Stomach smooth muscle (tissue), 2 donors: ENCODE measurements at regions not wholly inside any gene's neighbourhood (a gene's known extent, or its start where the extent isn't known, plus 50 kb on each side); places are given as distances from the start of the nearest gene placed in this dataset.

Experiments
- H3K27ac ChIP-seq: one replicate; pipeline ENCODE4 v1.7.0; 2013; ENCODE audit warnings: mild to moderate bottlenecking, low read length, inconsistent platforms
- H3K27me3 ChIP-seq, 2 donors: one replicate each; pipeline ENCODE4 v1.7.0; 2013; ENCODE audit warnings: low read length in 2 of 2; ENCODE audit not compliant: insufficient read depth in 2 of 2, control insufficient read depth in 1 of 2
- H3K36me3 ChIP-seq, 2 donors: one replicate each; pipeline ENCODE4 v1.7.0; 2013; ENCODE audit warnings: low read length in 2 of 2; ENCODE audit not compliant: control insufficient read depth in 2 of 2, insufficient read depth in 2 of 2
- H3K4me1 ChIP-seq: one replicate; pipeline ENCODE4 v1.7.0; 2013; ENCODE audit warnings: low read length; ENCODE audit not compliant: control insufficient read depth, insufficient read depth
- H3K4me3 ChIP-seq, 2 donors: one replicate each; pipeline ENCODE4 v1.7.0; 2013; ENCODE audit warnings: low read length in 2 of 2
- H3K9ac ChIP-seq, 2 donors: one replicate each; pipeline ENCODE4 v1.7.0; 2013; ENCODE audit warnings: low read length in 2 of 2, mild to moderate bottlenecking in 1 of 2
- H3K9me3 ChIP-seq, 2 donors: one replicate each; pipeline ENCODE4 v1.7.0; 2013; ENCODE audit warnings: low read length in 2 of 2; ENCODE audit not compliant: control insufficient read depth in 2 of 2
- donor health status: healthy.
- donor health status: Pancreatic carcinoma.

DNA sequence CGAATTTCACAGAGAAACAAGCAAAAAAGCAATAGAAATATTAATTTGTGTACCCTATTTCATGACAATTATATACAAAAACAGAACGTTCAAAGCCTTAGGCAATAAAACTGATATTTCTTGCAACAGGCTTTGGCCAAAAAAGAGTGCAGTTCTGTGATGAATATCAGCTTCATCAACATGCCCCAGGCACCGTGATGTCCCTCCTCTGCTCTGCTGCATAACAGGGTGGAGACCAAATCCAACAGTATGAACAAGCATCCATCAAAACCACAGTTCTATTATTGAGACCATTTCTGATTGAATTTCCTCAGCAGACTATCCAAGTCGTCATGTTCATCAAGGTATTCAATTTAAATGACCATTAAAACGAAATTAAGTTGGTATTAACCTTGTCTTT, 722.6 kb upstream of the NRSN1 start:
- H3K27me3 ChIP-seq: no peaks in the 10 kb centered on the region
- no peak overlapping the region for H3K9ac ChIP-seq
- H3K4me1 ChIP-seq: no peaks in the 10 kb centered on the region
- no peak overlapping the region for H3K4me3 ChIP-seq
- no peaks in the 10 kb centered on the region for H3K9me3 ChIP-seq
- H3K36me3 ChIP-seq: no peaks in the 10 kb centered on the region
- H3K27ac ChIP-seq: no peak overlapping the region

DNA sequence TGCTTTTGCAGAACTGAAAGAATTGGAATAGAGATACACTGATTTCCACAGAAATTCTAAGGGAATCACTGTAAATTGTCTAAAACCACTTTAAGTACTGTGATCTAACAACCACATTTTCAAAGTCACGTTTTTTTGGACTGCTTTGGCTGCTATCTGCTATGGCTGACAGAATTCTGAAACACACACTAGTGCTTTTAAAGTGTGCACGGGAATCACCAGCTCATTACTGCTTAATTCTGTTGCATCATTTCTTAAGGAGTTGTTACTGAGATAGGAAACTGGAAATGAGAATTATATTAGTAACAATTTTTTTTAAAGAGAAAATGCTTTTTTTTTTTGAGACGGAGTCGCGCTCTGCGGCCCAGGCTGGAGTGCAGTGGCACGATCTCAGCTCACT, 716.5 kb upstream of the NRSN1 start:
- Histone ChIP-seq H3K9ac (no peak overlapping the region), H3K4me3 (no peak overlapping the region)

DNA sequence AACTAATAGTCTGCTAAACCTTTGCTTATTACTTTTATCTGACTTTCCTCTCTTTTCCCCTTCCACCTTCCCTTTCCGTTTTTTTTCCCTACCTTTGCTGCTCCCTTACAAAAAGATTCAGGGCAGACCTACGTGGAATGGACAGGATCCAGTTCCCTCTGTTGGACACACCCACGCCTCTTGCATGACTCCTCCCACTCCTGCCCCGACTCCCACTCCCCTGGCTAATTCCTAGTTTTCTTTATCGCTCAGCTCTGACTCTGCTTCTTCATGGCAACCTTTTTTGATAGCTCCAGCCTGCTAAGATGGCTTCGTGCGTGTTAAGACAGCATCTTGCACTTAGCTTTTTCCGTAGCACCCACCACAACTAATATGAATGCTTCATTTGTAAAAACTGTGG, 715.6 kb upstream of the NRSN1 start:
- Histone ChIP-seq H3K4me3 (no peak overlapping the region), H3K9me3 (no peaks in the 10 kb centered on the region), H3K36me3 (no peaks in the 10 kb centered on the region), H3K27ac (no peak overlapping the region), H3K4me1 (no peaks in the 10 kb centered on the region), H3K27me3 (no peaks in the 10 kb centered on the region), H3K9ac (no peak overlapping the region)

More for the DNA sequence above, 716.5 kb upstream of the NRSN1 start:
- Histone ChIP-seq H3K36me3 (no peaks in the 10 kb centered on the region), H3K27ac (no peak overlapping the region), H3K27me3 (no peaks in the 10 kb centered on the region), H3K4me1 (no peaks in the 10 kb centered on the region), H3K9me3 (no peaks in the 10 kb centered on the region)

DNA sequence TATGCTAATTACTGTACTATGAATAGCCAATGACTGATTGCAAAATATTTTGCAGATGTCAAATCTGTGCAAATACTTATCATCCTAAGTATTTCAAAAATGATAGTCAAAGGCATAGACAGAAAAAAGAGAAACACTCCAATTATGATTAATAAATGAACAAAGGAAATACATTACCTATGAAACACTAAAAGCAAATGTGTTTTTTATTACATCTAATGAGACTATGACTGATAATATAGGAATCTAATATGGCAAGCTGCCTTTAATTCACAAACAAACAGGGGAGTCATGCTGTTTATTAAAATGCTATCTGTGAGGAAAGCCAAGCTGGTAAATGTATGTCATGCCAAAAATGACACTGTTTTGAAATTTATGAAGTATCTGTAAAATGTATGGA, 713.2 kb upstream of the NRSN1 start:
- Histone ChIP-seq H3K36me3 (no peaks in the 10 kb centered on the region), H3K4me3 (no peak overlapping the region), H3K4me1 (no peaks in the 10 kb centered on the region), H3K9me3 (no peaks in the 10 kb centered on the region), H3K27ac (no peak overlapping the region), H3K9ac (no peak overlapping the region), H3K27me3 (no peaks in the 10 kb centered on the region)

DNA sequence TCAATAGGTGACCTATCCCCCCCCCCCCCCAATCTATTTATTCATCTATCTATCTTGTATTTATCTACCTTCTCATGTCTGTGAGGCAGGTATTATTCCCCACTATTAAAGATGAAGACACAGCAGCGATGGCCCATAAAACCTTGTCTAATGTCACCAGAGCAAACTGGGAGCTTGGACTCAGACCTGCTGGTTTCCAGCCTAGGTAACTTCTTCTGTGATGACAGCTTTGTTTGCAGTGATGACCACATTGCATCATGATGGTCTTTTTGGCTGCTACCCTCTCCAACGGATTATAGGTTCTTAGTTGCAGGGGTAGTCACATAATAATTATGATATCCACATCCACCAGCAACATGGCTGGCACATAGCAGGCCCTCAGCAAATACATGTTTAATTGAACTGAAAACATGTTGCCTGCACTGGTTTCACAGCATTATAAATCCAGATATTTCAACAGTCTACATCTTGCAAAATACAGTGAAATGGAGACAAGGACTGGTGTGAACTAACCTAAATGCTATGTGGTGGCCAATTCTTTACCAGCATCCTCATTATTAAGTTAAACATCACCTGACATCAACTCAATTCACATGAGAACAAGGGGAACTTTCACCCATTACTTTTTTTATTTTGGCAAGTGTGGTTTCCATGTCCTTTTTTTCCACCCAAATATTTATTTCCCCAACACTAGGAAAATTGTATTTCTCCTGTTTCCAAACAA, 712.5 kb upstream of the NRSN1 start:
- Histone ChIP-seq H3K9ac (no peak overlapping the region), H3K36me3 (no peaks in the 10 kb centered on the region), H3K4me3 (no peak overlapping the region), H3K4me1 (no peaks in the 10 kb centered on the region), H3K27ac (no peak overlapping the region), H3K9me3 (no peaks in the 10 kb centered on the region), H3K27me3 (no peaks in the 10 kb centered on the region)

DNA sequence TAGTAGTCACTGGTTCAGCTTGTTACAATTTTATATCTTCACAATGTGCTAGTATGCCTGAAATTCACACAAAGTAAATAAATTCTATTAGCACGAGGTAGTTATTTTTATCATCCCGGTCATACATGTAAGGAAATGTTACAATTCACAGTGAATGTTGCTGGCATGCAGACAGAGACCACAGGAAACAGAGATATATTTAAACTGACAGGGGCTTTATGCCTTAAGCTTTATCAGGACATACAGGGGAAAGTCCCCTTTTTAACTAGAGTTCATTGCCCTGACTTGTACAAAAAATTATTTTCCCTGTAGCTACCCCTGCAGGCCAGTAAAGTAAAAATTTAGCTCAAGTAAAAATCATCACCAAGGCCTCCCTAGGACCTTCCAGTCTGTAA, 712.0 kb upstream of the NRSN1 start:
- H3K36me3 ChIP-seq: no peaks in the 10 kb centered on the region
- H3K4me1 ChIP-seq: no peaks in the 10 kb centered on the region
- H3K9ac ChIP-seq: no peak overlapping the region
- H3K27ac ChIP-seq: no peak overlapping the region
- H3K27me3 ChIP-seq: no peaks in the 10 kb centered on the region
- H3K4me3 ChIP-seq: no peak overlapping the region
- H3K9me3 ChIP-seq: no peaks in the 10 kb centered on the region

DNA sequence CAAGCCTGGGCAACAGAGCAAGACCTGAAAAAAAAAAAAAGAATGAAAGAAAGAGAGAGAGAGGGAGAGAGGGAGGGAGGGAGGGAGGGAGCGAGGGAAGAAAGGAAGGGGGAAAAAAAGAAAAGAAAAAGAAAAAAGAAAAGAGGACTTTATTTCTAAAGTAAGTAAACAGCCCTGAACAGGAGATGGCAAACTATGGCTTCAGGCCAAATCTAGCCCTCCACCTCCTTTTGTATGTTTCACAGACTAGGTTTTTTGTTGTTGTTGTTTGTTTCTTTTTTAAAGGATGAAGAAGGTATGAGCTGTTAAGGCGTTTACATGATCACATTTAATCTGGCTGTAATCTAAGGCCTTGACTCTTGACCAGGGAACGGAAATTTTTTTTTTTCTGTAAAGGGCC, 711.1 kb upstream of the NRSN1 start:
- no peak overlapping the region for H3K27ac ChIP-seq
- no peaks in the 10 kb centered on the region for H3K36me3 ChIP-seq
- no peaks in the 10 kb centered on the region for H3K27me3 ChIP-seq
- no peak overlapping the region for H3K9ac ChIP-seq
- H3K4me1 ChIP-seq: no peaks in the 10 kb centered on the region
- H3K4me3 ChIP-seq: no peak overlapping the region
- no peaks in the 10 kb centered on the region for H3K9me3 ChIP-seq

DNA sequence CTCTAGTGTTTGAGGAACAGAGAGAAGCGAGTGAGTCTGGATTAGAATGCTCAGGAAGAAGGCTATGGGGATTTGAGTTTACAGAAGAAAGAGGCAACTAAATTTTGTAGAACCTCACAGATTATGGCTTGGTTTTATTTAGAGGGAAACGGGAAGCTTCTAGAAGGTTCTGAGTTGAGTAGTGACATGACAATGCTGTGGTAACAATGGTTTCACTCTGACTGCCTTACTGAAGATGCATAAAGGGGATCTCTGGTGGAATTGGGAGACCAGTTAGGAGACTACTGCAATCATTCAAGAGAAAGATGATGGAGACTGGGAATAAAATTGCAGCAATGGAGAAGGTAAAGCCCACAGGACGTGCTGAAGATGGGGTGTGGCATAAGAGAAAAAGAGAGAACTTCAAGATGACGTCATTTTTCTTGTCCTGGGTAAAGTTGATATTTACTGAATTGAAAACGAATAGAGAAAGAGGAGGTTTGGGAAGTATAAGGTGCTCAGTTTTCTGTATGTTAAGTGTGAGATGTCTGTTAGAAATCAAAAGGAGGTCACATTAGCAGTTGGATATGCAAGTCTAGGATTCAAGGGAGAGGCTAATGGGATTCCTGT, 710.1 kb upstream of the NRSN1 start:
- Histone ChIP-seq H3K4me1 (no peaks in the 10 kb centered on the region), H3K36me3 (no peaks in the 10 kb centered on the region), H3K27me3 (no peaks in the 10 kb centered on the region), H3K9me3 (no peaks in the 10 kb centered on the region), H3K9ac (no peak overlapping the region), H3K4me3 (no peak overlapping the region), H3K27ac (no peak overlapping the region)

DNA sequence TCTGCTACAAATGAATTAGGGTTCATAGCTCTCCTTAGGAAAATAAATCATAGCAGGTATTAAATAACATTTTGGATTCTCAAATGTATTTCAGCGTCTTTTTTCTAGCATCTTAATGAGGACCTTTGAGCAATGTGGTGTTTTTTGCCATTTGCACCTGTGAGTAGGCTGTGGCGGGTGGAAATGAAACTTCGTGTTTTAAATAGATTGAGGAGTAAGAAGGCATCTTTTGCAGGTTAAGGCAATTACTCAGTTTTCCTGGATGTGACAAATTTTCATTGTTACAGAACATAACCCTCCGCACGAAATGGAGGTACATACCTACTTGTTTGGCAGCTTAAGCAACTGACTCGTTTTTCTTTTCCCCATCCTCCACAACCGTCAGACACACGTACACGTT, 708.9 kb upstream of the NRSN1 start:
- no peaks in the 10 kb centered on the region for H3K4me1 ChIP-seq
- no peaks in the 10 kb centered on the region for H3K27me3 ChIP-seq
- H3K4me3 ChIP-seq: no peak overlapping the region
- H3K36me3 ChIP-seq: no peaks in the 10 kb centered on the region
- H3K27ac ChIP-seq: no peak overlapping the region
- no peak overlapping the region for H3K9ac ChIP-seq
- H3K9me3 ChIP-seq: no peaks in the 10 kb centered on the region

DNA sequence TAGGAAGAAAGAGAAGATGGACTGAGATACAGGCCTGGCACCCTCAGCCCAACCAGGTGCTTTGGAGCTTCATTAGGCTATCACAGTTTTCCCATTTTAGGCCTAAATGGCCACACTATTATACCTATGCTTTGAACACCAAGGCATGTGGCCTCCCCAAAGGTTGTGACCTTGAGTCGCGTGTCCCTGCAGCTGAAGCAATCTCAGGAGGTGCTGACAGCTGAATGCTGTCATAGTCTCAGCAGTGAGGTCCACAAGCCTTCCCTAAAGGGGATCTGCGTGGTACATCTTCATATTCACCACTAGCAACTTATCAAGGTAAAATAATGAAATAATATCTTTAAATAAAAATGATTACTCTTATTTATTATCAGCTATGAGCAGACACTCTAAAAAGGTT, 707.9 kb upstream of the NRSN1 start:
- no peak overlapping the region for H3K9ac ChIP-seq
- no peak overlapping the region for H3K27ac ChIP-seq
- H3K4me1 ChIP-seq: no peaks in the 10 kb centered on the region
- H3K4me3 ChIP-seq: no peak overlapping the region
- no peaks in the 10 kb centered on the region for H3K36me3 ChIP-seq
- H3K9me3 ChIP-seq: no peaks in the 10 kb centered on the region
- H3K27me3 ChIP-seq: no peaks in the 10 kb centered on the region

DNA sequence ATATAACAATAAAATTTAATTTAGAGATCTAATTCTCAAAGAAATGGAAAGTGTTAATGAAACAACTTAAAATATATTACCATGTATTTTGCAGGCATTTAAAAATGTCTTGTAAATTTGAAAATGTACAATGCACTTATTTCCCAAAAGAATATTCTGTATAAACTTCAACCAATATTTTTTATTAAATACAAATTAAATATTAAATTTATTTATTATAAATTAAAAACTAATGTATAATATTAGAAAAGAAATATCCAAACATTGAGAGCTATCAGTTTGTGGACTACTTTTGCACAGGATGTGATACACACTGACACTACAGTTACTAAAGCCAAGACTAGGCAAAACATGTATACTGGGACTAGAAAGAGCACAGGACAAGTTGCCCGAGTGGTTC, 707.0 kb upstream of the NRSN1 start:
- Histone ChIP-seq H3K9ac (no peak overlapping the region), H3K27ac (no peak overlapping the region), H3K9me3 (no peaks in the 10 kb centered on the region), H3K4me1 (no peaks in the 10 kb centered on the region), H3K36me3 (no peaks in the 10 kb centered on the region), H3K27me3 (no peaks in the 10 kb centered on the region), H3K4me3 (no peak overlapping the region)
